Choroid plexus epithelial cell (primary cell): ENCODE measurements at regions not wholly inside any gene's neighbourhood (a gene's known extent, or its start where the extent isn't known, plus 50 kb on each side); places are given as distances from the start of the nearest gene placed in this dataset.
"Not testable (repeated sequence)": the region's sequence is repeated elsewhere in the genome, so short reads cannot be mapped to it uniquely, and the experiment has no call there.

ENCODE experiments used
- DNase-seq: peaks from one replicate; pipeline ENCODE4 v3.0.0-alpha.2; 2010; ENCODE audit warnings: low read depth
- H3K4me3 ChIP-seq: 2 replicates; pipeline ENCODE4 v1.5.1; 2011; ENCODE audit warnings: low read depth, mild to moderate bottlenecking, control low read depth, low read length, moderate library complexity
- CTCF ChIP-seq: conservative IDR thresholded peaks from 2 replicates; pipeline ENCODE4 v1.5.1; 2011; ENCODE audit warnings: low read depth, mild to moderate bottlenecking, control low read depth, inconsistent platforms, low read length, moderate library complexity

DNA sequence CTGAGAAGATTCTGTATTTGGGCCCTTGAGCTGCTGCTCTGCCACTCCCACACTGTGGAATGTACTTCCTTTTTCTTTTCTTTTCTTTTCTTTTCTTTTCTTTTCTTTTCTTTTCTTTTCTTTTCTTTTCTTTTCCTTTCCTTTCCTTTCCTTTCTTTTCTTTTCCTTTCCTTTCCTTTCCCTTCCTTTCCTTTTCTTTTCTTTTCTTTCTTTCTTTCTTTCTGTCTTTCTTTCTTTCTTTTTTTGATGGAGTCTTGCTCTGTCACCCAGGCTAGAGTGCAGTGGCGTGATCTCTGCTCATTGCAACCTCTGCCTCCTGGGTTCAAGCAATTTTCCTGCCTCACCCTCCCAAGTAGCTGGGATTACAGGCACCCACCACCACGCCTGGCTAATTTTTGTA is 89.8 kb downstream of the DNAAF6 start:
- not testable (repeated sequence) for DNase-seq, H3K4me3 ChIP-seq

- no peak for DNase-seq
- H3K4me3 ChIP-seq: no peak overlapping the region
- no peak for TF ChIP-seq CTCF
Observed at GRCh38 chrX:107298276-107298675, 91.9 kb downstream of the DNAAF6 start.

DNA sequence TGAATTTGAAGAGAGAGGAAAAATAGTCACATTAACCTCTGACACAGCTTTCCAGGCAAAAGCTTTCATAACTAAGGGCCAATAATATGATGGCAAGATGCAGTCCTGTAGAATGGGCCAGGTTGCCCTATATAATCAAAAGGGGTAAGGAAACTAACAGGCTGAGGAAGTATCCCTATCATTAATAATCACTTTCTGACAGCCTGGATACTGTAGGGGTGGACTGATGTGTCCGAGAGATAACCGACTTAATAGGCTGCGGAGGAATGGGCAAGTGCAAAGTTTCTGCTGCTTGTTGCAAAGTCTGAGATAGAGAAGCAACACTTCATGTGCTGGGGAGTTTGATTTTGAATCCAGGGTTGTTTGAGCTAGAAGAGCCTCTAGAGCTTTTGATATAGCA is 94.8 kb downstream of the DNAAF6 start:
- no peak overlapping the region for H3K4me3 ChIP-seq
- no peak for DNase-seq
- no peak for TF ChIP-seq CTCF

- DNase-seq: no peak
- H3K4me3 ChIP-seq: no peak overlapping the region
- no peak for TF ChIP-seq CTCF
Observed at GRCh38 chrX:107304141-107304540, 97.7 kb downstream of the DNAAF6 start.

DNA sequence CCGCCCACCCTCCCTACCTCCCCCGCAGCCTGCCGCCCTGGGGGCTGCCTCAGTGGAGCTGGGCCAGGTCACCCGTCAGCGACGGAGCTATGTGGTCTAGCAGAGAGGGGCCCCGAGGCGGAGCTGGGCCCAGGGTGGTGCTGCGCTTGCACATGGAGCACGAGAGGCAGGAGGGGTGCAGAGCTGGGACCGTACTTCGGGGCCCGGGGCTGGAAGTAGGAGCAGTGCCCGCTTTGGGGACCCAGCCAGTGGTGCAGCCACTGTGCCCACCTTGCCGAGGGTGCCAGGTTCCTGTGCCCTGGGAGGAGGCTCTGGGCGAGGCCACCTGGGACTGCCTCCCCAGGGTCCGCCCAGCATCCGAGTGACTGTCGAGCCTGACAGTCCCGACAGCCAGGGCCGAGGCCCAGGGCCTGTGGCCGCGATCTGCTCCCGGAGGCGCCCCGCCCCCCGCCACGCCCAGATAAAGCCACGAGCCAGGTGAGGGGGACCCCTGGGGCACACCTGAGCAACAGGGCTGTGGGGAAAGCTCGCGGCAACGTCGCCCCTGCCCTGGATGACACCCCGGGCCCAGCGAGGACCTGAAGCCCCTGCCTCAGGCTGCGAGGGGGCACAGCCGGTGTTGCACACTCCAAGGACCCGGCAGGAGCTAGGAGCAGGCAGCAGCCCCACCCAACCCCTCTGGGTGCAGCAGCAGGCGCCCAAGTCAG is 117.5 kb downstream of the DNAAF6 start:
- no peak overlapping the region for H3K4me3 ChIP-seq
- DNase-seq: no peak
- no peak for TF ChIP-seq CTCF

DNA sequence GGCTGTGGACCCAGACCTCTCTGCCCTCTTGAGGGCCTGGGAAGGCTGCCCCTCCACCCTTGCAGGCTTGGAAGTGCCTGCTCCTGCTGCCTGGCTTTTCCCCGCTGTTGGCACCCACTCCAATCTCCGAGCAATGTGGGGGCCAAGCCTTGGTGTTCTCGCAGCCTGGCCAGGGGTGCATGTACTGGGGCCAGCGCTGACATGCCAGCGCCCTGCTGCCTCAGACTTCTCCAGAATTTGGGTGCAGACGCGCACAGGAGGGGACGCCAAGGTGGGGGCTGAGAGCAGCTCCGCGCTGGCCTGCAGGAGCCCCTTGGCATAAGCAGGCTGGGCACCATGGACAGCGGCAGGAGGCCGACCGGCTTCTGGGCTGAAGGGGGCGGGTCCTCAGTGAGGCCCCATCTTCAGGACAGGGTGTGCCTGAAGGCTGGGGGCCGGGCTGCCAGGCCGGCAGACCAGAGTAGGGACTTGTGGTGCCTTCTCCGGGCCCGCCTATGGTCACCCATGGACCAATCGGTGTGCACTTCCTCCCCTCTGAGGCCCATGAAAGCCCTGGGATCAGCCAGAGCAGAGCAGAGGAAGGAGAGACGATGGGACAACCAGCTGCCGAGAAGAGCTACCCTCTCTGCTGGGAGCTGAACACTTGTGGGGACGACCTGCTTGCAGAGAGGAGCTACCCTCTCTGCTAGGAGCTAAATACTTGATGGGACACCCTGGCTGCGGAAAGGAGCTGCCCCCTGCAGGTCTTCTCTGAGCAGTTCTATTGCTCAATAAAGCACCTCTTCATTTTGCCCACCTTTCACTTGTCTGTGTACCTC is 118.3 kb downstream of the DNAAF6 start:
- no peak overlapping the region for H3K4me3 ChIP-seq
- DNase-seq: peak; percentile 36
- peak; percentile 52 for TF ChIP-seq CTCF

- no peak for DNase-seq
- no peak overlapping the region for H3K4me3 ChIP-seq
- no peak for TF ChIP-seq CTCF
Observed at GRCh38 chrX:107325467-107325866, 119.1 kb downstream of the DNAAF6 start.
